ENCODE measurements at regions not wholly inside any gene's neighbourhood (a gene's known extent, or its start where the extent isn't known, plus 50 kb on each side); places are given as distances from the start of the nearest gene placed in this dataset.

- peak; percentile 47 for ATAC-seq (ENCODE audit: insufficient read depth, low FRiP score)
- Histone ChIP-seq H3K27ac (ENCODE audit: low read depth in 1 of 2, low read length in 1 of 2) (no peak overlapping the region), H3K9me3 (ENCODE audit: control insufficient read depth in 4 of 4, insufficient read depth in 3 of 4, low read length in 3 of 4) (peaks cover 0 to 2% (median 0%) of the 10 kb centered on the region in 4 donors), H3K4me3 (no peak overlapping the region), H3K4me1 (ENCODE audit: control insufficient read depth in 5 of 5, insufficient read depth in 5 of 5, low read length in 5 of 5) (no peaks in the 10 kb centered on the region), H3K36me3 (ENCODE audit: control insufficient read depth in 4 of 4, insufficient read depth in 4 of 4, low read length in 4 of 4) (no peaks in the 10 kb centered on the region), H3K9ac (ENCODE audit: insufficient read depth in 1 of 2, low read length in 2 of 2) (no peak overlapping the region), H3K27me3 (ENCODE audit: control insufficient read depth in 3 of 3, insufficient read depth in 3 of 3, low read length in 2 of 3) (no peaks in the 10 kb centered on the region)
- peak; percentile 35 to 80 (median 74) for DNase-seq
- 50 to 51% methylated on average over 2 of the region's 2 CpGs for WGBS, 2 donors
- peak; percentile 28 for TF ChIP-seq CTCF (IDR thresholded peaks at IDR 0.05; ENCODE audit: control extremely low read depth, extremely low read depth)
Observed at GRCh38 chr5:39948867-39949468, 524.2 kb upstream of the DAB2 start.

DNA sequence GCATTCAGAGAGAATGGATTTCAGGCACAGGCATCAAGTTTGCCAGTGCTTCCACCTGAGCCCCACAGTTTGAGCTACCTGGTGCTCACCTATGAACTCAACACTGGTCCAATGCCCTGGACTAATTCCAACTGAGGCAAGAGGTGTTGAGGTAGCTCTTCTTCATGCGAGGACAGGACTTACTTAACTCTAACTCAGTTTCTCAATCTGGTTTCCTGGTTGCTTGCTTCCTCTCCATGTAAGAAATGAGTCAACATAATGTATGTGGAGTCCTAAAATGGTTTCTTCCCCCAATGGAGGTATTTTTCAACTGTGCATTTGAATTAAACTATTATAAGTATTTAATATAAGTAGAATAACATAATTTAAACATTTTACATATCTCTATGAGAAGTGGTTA, 523.6 kb upstream of the DAB2 start:
- peaks cover 0 to 2% (median 0%) of the 10 kb centered on the region in 4 donors for H3K9me3 ChIP-seq (ENCODE audit: control insufficient read depth in 4 of 4, insufficient read depth in 3 of 4, low read length in 3 of 4)
- no peak overlapping the region for H3K4me3 ChIP-seq
- H3K4me1 ChIP-seq (ENCODE audit: control insufficient read depth in 5 of 5, insufficient read depth in 5 of 5, low read length in 5 of 5), result no peaks in the 10 kb centered on the region
- no peaks in the 10 kb centered on the region for H3K36me3 ChIP-seq (ENCODE audit: control insufficient read depth in 4 of 4, insufficient read depth in 4 of 4, low read length in 4 of 4)
- 26 to 71% methylated on average over 1 of the region's 1 CpG for WGBS, 2 donors
- DNase-seq (no peak), ATAC-seq (ENCODE audit: insufficient read depth, low FRiP score) (no peak)
- H3K9ac ChIP-seq (ENCODE audit: insufficient read depth in 1 of 2, low read length in 2 of 2), result no peak overlapping the region
- H3K27ac ChIP-seq (ENCODE audit: low read depth in 1 of 2, low read length in 1 of 2), result no peak overlapping the region
- H3K27me3 ChIP-seq (ENCODE audit: control insufficient read depth in 3 of 3, insufficient read depth in 3 of 3, low read length in 2 of 3), result no peaks in the 10 kb centered on the region
- no peak for TF ChIP-seq CTCF (IDR thresholded peaks at IDR 0.05; ENCODE audit: control extremely low read depth, extremely low read depth)

- Histone ChIP-seq H3K4me3 (no peak overlapping the region), H3K36me3 (ENCODE audit: control insufficient read depth in 4 of 4, insufficient read depth in 4 of 4, low read length in 4 of 4) (no peaks in the 10 kb centered on the region), H3K27me3 (ENCODE audit: control insufficient read depth in 3 of 3, insufficient read depth in 3 of 3, low read length in 2 of 3) (no peaks in the 10 kb centered on the region), H3K9ac (ENCODE audit: insufficient read depth in 1 of 2, low read length in 2 of 2) (no peak overlapping the region), H3K9me3 (ENCODE audit: control insufficient read depth in 4 of 4, insufficient read depth in 3 of 4, low read length in 3 of 4) (peaks cover 0 to 2% (median 0%) of the 10 kb centered on the region in 4 donors), H3K4me1 (ENCODE audit: control insufficient read depth in 5 of 5, insufficient read depth in 5 of 5, low read length in 5 of 5) (no peaks in the 10 kb centered on the region), H3K27ac (ENCODE audit: low read depth in 1 of 2, low read length in 1 of 2) (no peak overlapping the region)
- DNase-seq (no peak), ATAC-seq (ENCODE audit: insufficient read depth, low FRiP score) (no peak)
- TF ChIP-seq CTCF (IDR thresholded peaks at IDR 0.05; ENCODE audit: control extremely low read depth, extremely low read depth), result no peak
- 68 to 75% methylated on average over 1 of the region's 1 CpG for WGBS, 2 donors
Observed at GRCh38 chr5:39947657-39948056, 522.9 kb upstream of the DAB2 start.
